ENCODE measurements at regions not wholly inside any gene's neighbourhood (a gene's known extent, or its start where the extent isn't known, plus 50 kb on each side); places are given as distances from the start of the nearest gene placed in this dataset.
A peak's percentile ranks its signal among the peaks of the same experiment; 100 is the strongest.

- DNase-seq (ENCODE audit: low read depth), result no peak
Observed at GRCh38 chr5:38099205-38100168, 158.9 kb upstream of the EGFLAM start.

DNA sequence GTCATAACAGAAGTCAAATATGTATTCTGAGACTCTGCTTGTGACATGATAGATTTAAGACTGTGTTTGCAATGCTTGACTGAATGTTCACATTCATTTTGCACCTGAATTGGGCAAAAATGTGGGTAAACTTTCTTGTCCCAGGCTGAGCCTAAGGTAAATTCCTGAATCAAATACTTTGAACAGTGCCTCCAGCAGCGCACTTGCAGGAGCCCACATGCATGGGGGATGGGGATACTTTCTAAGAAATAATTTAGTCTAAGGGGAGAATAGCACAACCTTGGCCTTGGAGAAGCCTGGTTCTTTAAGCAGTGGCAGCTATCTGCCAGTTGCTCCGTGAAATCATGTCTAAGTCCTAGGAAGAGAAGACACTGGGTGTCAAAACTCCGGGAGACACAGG, 163.5 kb upstream of the EGFLAM start:
- DNase-seq (ENCODE audit: low read depth), result no peak

- no peak for DNase-seq (ENCODE audit: low read depth)
Observed at GRCh38 chr5:38093855-38094254, 164.5 kb upstream of the EGFLAM start.

DNA sequence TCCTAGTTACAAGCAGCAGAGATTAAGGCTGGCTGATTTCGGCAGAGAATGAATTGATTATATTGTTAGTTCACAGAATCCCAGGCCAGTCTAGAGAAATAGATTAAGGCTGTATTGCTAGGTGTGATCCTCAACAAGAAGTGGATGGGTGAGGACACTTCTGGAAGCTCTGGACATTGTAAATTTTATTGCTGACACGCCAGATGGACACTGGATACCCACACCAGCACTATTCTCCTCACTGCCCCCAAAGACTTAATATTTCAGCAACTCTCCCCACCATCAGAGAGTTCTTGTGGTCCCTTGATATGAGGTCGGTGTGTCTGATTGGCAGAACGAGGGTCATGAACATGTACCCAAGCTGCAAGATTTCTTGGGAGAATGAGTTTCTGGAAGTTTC, 171.6 kb upstream of the EGFLAM start:
- DNase-seq (ENCODE audit: low read depth), result no peak

GRCh38 chr5:38079620-38080402, 178.5 kb upstream of the EGFLAM start:
- no peak for DNase-seq (ENCODE audit: low read depth)

DNA sequence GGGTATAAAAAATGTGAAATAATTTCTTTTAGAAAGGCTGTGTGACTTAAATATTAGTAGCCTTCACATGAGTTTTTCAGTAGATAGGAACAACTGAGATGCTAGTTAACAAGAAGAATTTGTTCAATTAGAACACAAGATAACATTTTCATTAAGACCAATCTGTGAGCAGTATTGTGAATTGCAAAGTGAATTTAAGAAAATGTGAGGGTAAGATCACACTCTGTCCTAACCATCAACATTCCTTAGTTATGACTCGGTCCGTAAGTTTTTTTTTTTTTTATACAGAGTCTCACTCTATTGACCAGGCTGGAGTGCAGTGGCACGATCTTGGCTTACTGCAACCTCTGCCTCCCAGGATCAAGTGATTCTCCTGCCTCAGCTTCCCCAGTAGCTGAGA, 180.2 kb upstream of the EGFLAM start:
- DNase-seq (ENCODE audit: low read depth), result no peak

DNA sequence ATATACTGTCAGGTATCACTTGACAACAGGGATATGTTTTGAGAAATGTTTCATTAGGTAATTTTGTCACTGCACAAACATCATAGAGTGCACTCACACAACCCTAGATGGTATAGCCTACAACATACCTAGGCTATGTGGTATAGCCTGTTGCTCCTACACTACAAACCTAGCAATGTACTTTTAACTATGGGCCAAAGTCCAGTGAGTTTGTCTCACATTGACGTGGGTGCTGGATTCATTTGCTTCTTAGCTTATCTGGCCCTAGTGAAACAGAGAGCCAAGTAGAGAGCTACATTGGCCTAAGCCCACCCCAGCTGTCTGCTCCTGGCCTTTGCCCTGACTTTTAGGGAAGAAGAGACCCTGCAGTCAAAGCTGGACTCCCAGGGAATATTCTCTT, 180.7 kb upstream of the EGFLAM start:
- no peak for DNase-seq (ENCODE audit: low read depth)

DNA sequence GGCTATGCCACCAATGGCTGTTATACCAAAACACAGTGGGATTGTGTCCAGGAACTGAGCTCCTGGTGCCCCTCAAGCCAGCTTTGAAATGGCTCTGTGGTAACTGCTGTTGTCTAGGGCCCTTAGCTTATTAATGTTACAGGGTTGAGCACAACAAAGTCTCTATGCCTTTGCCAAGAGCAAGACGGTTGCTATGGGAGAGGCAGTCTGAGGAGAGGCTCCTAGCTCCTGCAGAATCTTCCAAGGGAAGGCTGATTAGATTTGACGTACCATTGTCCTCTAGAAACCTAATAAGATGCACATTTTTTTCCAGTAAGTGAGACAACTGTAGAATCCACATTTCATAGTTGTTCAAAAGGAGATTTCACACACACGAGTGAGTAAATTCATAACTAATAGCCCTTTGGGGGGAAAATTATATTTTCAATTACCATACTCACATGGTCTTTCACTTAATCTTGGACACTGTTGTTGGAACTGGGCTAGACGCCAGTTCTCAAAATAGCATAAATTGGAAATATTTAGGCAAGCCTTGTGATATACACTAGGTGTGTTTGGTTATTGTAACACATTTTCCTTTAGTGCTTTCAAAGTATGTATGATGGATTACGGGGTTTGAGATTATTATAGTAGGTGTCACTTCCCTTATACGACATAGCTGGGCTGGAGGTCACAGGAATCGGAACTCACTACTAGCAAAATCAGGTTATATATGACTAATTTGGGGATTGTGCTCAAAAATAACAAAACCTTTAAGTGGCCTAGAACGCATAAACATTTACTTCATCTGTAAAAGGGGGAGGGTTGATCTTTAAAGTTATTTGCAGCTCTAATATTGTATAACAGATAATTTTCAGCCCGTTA, 186.3 kb upstream of the EGFLAM start:
- DNase-seq (ENCODE audit: low read depth), result no peak

GRCh38 chr5:38070304-38070950, 187.9 kb upstream of the EGFLAM start:
- DNase-seq (ENCODE audit: low read depth), result no peak

DNA sequence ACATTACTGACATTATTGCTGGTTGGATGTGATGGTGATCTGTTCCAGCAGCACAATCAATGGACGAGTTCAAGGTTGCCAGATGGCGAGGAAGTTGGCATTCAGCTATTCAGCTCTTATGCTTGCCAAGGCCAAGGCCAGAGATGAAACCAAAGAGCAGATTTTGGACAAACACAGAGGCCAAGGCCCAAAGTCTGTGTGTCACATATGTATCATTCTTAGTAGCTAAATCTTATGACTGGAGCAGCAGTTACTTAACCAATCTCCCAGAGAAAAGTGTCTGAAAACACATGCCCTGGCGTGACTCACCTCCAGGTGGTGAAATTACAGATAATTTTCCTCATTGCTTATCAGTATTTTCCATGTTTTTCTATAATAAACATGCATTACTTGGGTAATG, 189.0 kb upstream of the EGFLAM start:
- DNase-seq (ENCODE audit: low read depth), result no peak

DNA sequence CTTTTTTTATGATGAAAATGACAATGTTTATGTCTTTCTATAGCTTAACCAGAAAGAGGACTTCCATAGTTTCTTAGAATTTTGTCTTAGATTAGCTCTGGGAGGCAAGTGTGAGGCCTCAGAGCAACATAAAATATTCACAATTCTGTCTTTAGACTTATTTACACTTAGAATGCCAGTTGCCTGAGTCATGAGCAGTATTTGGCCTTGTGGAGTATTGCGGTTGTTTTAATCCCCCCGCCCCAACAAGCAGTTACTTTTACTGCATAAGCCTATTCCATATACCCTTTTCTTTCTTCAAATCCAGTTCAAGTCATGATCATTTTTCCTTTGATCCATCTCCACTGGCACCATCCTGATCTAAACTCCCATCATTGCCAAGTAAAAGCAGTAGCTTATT, 198.0 kb upstream of the EGFLAM start:
- peak; percentile 27 for DNase-seq (ENCODE audit: low read depth)

- DNase-seq (ENCODE audit: low read depth), result no peak
Observed at GRCh38 chr5:38059876-38060275, 198.5 kb upstream of the EGFLAM start.

DNA sequence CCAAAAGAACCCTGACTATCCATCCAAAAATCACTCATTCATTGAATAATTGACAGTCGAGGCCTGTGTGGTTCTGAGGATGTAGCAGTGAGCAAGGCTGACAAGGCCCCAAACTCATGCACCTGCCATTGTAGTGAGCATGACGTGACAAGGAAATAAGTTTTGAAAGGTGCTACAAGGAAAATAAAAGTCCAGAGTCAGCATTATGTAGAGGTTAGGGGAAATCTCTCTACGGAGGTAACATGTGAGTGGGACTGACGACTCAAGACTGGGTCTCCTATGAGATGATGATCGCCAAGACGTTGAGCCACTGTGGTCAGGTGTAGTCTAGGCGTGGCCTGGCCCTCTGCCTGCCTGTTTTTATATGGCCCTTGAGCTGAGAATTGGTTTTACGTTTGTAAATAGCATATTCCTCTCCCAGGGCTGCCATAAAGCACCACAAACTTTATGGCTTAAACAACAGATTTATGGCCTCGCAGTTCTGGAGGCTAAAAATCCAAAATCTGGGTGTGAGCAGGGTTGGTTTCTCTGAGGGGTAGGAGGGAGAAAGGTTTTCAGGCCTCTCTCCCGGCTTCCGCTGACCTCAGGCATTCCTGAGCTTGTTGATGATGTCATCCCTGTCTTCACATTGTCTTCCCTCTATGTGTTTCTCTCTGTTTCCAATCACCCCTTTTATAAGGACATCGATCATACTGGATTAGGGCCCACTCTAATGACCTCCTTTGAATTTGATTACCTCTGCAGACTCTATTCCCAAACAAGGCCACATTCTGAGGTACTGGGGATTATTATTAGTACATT, 206.4 kb upstream of the EGFLAM start:
- no peak for DNase-seq (ENCODE audit: low read depth)

GRCh38 chr5:38048400-38048799, 208.6 kb upstream of the GDNF start:
- no peak for DNase-seq (ENCODE audit: low read depth)

- DNase-seq (ENCODE audit: low read depth), result no peak
Observed at GRCh38 chr5:38046103-38046502, 206.3 kb upstream of the GDNF start.

GRCh38 chr5:38045446-38045845, 205.6 kb upstream of the GDNF start:
- no peak for DNase-seq (ENCODE audit: low read depth)

DNA sequence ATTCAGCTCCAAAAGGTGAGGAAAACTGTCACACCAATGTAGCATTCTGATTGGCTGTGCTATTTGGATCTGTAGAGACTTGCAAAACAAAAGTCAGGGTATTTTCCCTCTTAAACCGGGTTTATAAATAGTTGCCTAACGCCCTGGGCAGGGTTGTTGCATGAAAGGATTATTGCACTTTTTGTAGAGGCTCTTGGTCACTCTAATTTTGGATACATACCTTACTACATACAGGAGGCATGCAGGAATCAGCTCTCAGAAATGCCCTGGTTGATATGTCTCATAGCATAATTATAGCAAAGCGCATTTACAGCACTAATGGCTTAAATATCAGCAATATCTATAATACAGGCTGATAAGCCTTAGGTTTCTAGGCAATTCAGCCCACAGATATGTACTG, 200.0 kb upstream of the GDNF start:
- DNase-seq (ENCODE audit: low read depth), result no peak

GRCh38 chr5:38039091-38039490, 199.2 kb upstream of the GDNF start:
- DNase-seq (ENCODE audit: low read depth), result no peak

- no peak for DNase-seq (ENCODE audit: low read depth)
Observed at GRCh38 chr5:38036765-38037164, 196.9 kb upstream of the GDNF start.

DNA sequence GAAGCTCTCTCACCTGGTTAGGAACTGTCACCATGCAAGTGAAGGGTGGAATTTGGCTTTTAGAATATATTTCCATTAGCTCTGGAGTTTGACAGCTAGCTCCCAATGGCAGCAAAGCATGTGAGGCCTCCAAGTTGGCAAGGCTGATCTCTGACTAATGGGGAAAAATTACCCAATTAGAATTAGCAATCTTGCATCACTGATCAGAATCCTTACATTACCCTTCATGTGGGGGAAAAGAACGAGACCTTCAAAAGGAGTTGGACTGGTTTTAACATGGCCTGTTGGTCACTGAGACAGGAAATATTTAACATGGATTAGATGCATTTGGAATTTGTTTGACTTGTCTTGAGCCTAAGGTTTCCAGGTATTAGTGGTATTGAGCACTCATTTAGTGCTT, 192.3 kb upstream of the GDNF start:
- DNase-seq (ENCODE audit: low read depth), result no peak

DNA sequence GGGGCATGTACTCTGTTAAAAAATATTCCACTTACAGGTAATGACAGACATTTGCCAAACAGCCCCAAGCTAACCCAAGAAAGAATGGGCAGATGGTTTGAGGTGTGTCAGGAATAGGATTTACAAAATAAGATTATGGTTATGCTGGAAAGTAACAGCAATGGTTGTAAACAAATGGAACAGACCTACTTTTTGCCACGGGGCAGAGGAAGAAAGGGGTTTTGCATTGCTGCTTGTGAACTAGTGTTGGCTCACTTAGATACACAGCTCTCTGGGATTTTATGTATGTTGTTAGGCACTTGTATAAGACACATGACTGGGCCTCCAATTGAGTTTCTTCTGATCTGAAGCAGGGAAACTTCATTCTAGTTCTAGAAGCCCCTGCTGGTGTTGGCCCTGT, 191.5 kb upstream of the GDNF start:
- DNase-seq (ENCODE audit: low read depth), result no peak
